GM19043 (cell line): ENCODE measurements at regions not wholly inside any gene's neighbourhood (a gene's known extent, or its start where the extent isn't known, plus 50 kb on each side); places are given as distances from the start of the nearest gene placed in this dataset.
A peak's percentile ranks its signal among the peaks of the same experiment; 100 is the strongest.
"Not testable (repeated sequence)": the region's sequence is repeated elsewhere in the genome, so short reads cannot be mapped to it uniquely, and the experiment has no call there.

Source experiments
- ATAC-seq: cut with Tn5 transposase; IDR thresholded peaks from one replicate; pipeline ENCODE4 v1.9.1; 2021; ENCODE audit warnings: low read depth; ENCODE audit not compliant: unreplicated experiment

DNA sequence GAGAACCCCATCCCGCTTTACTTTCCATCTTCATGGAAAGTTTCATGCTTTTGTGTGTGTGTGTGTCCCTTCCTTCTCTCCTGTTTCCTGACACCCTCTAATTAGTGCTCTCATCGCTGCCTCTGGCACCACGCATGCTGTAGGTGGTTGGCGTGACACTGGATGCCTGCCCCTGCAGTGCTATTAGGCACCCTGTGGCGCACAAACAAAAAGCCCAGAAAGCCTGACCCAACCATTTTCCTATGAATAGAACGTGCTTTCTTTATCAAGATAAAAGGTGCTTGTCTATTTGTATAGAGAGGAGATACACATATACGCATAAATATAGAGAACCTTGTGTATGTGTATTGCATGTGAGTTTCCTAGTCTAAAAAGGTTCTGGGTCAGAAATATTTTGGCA, 120.8 kb upstream of the CDCA7L start:
- ATAC-seq: no peak

DNA sequence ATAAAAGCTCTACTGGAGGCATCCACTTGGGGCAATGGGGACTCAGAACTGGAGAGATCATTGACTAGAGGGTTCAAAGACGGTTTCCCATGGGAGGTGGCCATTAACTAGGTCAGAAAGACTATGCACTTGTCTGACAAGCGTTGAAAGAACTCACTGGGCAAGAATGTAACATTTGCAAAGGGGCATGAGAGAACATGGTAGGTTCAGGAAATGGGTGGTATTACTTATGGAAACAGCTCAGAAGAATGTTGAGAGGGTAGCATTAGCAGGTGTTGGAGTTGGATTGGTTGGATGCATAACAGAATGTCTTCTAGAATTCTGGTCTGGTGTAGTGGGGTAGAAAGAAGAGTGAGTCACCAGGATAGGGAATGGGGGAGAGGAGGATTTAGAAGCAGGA, 119.1 kb upstream of the CDCA7L start:
- ATAC-seq: no peak

DNA sequence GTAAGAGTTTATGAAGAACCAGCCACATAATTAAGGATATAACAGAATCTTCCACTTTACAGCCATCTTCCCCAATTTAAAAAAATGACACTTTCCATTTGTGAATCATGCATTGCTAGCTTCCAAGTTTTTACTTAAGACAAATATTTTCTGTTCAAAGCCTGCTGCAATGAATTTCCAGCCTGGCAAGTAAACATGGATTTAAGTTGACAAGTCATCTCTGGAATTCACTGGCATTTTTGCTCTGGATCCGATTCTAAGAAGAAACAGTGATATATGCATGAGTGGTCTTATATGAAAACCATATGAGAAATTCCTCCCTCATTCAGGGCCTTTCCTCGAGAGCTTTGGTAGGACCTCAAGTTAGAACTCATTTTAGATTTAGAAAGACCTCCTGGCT, 116.1 kb upstream of the CDCA7L start:
- ATAC-seq: no peak

DNA sequence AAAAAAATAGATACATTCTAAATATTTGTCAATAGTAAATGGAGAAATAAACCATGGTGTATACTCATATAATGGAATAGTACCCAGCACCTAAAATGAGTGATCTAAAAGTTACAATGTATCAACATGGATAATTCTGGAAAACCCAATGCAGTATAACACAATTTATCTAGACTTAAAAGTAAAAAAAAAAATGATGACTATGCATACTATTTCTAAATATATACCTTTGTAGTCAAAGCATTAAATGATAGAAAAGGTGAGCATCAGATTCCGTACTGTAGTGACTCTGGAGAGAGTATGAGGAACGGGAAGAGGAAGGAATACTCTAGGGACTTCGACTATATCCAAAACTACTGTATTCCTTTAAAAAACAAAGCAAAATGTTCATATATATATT, 115.2 kb upstream of the CDCA7L start:
- no peak for ATAC-seq

DNA sequence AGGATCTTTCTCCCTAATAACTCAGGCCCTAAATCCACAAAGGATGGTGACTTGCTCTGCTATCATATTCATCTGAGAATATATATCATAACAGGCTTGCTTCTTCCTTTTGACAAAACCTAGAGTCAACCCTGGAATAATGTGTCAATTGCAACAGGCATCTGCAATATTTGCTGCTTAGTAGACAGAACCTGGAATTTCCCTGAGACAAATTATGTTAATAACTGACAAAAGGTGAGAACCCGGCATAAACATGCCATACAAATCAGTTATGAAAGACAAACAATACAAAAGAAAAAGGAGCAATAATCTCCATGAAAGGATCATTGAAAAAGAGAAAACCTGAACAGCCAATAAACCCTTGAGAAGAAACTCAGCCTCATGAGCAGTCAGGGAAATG, 114.5 kb upstream of the CDCA7L start:
- no peak for ATAC-seq

DNA sequence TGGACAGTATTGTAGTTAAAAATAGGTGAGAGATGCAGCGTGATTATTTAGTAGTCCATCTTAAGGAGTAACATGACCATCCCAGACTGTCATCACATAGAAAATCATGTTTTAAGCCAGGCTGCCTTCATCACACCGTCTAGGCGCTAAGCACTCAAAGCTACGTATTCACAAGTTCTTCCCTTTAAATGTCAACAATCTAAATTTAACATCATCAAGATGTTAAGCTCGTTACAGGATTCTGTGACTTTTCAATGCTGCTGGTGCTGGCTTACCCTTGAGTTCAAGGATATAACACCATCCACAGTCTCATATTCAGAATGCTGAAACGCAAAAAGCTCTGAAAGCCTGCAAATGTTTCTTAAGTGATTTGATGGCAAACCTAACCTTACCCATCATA, 109.5 kb upstream of the CDCA7L start:
- ATAC-seq: no peak

DNA sequence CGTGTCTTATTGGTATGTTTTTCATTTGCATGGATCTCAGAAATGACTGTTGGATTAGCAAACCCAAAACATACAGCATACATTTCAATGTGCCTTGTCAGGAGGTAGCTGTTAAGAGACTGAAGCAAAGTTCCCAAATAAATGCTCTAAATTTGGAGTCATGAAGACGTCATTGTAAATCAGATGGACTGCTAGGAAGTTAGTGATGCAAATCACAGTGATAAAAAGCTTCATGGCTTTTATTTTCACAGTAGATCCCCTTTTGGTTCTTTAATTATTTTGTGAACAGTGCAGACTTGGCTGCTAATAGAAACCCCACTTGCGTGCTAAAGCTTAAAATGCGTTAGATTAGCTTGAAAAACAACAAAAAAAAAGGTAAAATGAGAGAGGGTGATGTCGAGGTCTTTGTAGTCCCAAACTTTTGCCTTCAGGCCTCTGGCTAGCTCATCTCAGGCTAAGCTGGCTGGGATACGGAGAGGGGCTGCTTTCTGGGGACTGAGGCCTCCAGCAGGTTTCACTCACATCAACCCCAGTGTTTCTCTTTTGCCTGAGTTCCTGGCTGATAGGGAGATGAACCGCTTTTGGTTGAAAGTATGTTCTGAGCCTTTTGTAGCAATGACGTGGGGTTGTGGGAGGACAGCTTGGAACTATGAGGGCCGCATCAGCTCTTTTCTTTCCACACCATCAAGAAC, 107.1 kb upstream of the CDCA7L start:
- ATAC-seq: no peak

DNA sequence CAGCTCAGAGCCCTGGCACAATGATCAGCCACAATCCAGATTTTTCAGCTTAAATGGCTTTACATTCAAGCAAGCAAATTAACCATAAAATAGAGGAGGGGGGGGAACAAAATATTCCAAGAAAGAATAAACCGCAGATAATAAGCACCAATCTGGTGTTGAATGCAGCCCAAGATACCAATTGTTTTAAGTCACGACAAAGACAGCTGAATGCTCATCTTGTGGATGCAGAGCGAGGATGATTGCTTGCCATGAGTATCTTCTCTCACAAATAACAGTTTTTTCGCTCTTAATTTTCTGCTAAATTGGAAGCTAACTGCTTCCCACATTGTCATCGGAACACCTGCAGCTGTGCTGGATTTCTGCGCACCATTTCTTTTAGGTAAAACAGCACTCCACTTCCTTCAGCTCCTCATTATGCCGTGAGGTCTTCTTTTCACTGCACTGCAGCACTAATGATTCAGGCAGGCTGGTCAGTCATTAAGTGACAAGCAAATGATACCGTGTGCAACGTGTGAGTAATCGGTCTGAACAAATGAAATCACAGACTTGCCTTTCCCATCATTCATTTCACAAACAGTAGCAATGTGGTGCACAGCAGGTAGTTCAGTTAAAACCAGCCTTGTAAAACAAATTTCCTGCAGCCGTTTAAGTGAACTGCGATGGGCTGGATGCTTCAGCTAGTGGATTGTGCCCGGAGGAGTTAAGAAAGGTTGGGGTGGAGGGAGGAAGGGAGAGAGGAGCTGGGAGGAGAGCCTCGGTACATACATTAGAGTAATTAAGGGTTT, 106.4 kb upstream of the CDCA7L start:
- no peak for ATAC-seq

DNA sequence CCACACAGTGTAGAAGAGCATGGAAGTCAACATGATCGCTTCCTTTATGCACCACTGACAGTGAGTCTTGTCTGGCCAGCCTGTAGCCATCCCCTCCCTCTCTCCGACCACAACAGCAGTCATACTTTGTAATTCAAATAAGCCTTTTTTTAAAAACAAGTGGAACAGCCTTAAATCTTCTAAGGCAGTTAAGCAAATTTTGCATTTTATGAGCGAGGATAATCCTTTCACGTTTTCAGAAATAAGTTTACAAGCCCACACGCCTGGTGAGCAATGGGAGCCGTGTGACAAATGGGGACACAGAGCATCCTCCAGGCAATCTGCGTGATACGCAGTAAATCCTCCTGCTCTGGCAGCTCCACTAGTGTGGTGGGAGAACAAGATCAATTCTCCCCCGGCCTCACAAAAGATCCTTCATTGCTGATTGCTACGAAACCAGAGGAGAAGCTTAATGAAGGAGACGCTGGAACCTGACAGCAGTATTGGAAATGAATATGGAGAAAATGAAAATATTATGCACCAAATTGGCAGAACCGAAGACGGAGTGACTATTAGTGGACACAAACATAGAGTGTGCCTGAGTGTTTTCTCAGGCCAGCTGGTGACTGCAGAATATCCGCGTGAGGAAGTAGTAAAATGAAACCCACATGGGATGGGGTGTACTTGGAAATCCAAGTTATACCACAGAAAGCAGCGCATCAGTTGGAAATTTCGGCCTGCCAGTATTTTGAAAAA, 104.2 kb upstream of the CDCA7L start:
- no peak for ATAC-seq

DNA sequence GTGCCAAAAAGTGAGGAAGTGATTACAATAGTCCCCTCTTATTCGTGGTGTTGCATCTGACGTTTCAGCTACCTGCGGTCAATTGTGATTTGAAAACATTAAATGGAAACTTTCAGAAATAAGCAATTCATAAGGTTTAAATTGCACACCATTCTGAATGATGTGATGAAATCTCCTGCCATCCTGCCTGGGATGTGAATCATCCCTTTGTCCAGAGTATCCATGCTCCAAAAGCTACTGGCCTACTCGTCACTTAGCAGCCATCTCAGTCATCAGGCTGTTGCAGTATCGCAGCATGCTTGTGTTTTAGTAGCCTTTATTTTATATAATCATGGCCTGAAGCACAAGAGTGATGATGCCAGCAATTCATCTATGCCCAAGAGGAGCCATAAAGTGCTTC, 97.7 kb upstream of the CDCA7L start:
- no peak for ATAC-seq

DNA sequence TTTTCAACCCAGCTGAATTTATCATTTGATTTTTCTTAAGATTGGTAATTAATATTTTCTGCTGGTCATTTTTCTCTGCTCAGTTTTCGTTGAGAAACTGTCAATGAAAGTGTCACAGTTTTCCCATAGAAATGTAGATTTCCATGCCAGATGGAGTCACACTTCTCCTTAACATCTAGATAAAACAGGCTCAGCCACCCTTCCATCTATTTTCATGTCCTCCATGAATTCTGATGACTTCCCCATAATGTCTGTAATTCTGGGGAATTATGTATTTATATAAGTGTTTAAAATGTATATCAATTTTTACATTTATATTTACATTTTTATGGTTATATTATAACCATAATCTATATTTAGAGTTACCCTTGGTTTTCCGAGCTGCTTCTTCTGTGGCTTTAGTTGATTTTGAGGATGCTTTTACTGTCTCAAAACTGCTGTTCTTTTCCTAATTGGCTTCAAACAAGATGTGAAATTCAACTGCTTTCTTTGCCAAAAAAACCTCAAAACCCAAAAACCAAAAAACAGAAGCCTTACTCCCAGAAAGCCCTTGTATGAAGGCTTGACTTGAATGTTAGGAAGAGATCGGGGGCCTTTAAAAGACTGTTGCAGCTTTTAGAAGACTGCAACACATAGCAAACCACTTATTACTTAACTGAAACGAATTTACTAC, 95.4 kb upstream of the CDCA7L start:
- ATAC-seq: no peak

DNA sequence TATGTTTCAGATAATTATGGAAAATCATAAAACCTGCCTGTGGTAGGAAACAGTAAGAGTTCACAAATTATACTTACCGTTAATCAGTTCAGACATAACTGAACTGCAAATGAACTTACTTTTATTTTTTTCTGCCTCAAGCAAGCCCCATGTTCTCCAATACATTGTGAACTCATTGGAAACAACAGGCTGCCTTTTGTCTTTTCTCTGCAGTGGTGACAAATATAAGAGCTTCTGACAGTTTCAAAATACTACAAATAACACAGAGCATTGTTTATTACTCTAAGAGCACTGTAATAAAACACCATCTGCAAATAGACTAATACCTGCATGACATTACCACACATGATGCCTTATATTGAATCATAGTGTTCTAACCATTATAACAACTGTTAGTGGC, 94.0 kb upstream of the CDCA7L start:
- ATAC-seq: no peak

DNA sequence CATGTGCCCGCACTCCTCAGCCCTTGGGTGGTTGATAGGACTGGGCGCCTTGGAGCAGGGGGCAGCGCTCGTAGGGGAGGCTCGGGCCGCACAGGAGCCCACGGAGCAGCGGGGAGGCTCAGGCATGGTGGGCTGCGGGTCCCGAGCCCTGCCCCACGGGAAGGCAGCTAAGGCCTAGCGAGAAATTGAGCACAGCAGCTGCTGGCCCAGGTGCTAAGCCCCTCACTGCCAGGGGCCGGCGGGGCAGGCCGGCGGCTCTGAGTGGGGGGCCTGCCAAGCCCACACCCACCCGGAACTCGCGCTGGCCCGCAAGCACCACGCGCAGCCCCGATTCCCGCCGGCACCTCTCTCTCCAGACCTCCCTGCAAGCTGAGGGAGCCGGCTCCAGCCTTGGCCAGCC, 86.7 kb upstream of the CDCA7L start:
- not testable (repeated sequence) for ATAC-seq

DNA sequence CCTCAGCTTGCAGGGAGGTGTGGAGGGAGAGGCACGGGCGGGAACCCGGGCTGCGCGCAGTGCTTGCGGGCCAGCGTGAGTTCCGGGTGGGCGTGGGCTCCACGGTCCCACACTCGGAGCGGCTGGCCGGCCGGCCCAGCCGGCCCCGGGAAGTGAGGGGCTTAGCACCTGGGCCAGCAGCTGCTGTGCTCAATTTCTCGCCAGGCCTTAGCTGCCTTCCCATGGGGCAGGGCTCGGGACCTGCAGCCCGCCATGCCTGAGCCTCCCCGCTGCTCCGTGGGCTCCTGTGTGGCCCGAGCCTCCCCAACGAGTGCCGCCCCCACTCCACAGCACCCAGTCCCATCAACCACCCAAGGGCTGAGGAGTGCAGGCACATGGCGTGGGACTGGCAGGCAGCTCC, 83.0 kb upstream of the CDCA7L start:
- ATAC-seq: not testable (repeated sequence)

DNA sequence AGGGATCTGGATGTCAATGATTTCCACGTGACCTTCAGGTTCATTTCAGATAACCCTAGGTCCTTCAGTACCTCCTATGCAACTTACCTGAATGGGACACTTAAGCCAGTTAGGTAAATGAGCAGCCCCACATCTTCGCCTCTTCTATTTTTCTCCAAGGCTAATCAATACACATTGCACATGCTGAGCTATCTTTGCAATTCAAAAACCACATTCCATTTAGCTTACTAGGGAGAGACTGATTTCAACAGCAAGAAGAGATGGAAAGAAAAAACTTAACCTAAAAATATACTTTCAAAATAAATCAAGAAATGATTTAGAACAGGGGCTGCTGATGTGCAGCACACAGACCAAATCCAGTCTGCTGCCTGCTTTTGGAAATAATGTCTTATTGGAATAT, 81.8 kb upstream of the CDCA7L start:
- no peak for ATAC-seq

DNA sequence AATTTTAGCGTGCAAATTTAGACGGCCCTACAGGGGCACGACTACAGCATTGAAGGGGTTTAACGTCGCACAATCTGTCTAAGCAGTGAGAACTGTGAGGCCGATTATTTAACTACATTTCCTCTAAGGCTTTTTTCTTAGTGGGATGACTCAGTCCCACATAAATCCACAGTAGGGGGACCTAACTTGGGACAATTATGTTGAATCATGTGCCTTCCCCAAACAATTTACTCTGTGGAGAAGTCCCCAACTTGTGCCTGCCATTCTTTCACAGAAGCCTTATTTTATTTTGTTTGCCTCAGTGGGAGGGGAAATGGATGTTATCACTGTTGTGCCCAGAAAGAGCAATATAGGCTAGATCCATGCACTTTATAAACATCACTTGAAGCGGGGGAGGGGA, 80.3 kb upstream of the CDCA7L start:
- no peak for ATAC-seq

DNA sequence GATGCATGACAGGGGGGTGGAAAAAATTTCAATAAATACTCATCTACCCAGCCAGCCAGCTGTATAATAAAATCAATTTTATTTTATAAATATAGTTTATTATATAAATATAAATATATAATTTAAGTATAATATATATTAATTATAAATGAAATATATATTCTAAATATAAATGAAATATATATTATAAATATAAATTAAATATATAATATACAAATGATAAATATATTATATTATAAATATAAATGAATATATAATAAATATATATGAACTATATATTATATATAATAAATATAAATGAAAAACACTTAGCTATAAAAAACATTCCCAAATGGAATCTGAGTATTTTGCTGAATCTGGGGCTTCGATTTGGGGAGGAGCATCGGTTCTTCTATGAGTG, 79.4 kb upstream of the CDCA7L start:
- ATAC-seq: no peak

DNA sequence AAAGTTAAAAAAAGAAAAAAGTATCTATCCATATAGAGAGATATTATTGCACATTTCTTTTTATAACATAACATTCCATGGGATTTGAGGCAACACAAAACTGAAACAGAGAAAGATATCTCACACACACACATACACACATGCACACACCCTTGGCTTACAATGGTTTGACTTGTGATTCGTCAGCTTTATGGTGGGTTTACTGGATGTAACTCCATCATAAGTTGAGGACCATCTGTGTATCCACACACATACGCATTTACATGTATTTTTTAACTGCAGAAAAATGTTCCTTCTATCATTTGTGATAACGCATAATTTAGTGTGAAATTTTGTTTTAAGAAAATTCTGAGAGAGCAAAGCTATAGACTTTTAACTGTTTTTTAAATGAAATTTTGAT, 74.2 kb upstream of the CDCA7L start:
- no peak for ATAC-seq

DNA sequence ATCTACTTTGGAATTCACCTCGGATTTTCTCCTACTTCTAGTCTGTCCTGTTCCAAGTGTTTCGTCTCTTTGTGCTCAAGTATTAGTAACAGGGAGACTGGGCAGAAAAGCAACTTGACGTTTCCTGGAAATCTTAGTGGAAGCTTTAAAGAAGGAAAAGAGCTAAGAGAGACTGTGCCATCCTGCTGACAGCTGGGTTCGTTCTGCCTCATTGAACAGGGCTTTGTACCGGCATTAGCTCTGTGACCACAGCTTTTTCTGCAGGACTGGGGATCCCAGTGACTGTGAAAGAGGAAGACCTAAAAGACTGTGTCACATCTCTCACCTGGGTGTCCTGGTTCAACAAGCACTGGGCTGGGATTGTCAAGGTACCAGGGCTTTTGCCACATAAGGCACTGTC, 70.8 kb upstream of the CDCA7L start:
- ATAC-seq: peak; percentile 51

DNA sequence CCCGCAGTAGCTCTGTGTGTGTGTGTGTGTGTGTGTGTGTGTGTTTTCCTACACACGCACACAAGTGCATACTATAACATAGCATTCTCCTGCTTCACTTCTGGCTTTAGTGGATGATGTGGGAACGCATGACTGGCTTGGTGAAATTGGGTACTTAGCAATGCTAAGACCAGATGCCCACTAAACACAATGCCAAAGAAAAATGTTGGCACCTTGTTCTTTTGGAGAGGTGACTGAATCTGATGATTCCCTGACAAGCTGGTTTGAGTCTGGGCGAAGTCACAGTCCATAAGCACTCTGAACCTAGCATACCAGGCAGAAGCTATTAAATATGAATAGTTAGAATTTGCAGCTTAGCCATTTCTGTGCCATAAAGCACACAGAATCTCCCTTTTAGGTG, 68.0 kb upstream of the CDCA7L start:
- no peak for ATAC-seq

DNA sequence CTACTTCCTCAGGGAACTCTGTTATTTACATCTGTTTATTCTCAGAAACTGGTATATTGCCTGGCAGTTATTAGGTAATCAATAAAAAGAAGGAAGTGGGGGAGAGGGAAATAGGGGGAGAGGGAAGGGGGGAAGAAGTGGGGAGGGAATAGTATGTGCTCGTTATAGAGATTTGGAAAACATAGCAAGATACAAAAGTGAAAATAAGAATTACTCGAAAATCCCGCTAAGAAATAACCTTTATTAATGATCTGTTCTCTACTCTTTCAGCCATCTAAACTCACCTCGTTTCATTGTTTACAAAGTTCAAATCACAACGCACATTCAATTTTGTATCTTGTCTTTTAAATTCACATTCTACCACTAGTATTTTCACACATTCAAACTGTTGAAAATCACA, 63.0 kb upstream of the CDCA7L start:
- no peak for ATAC-seq
